ENCODE measurements at regions not wholly inside any gene's neighbourhood (a gene's known extent, or its start where the extent isn't known, plus 50 kb on each side); places are given as distances from the start of the nearest gene placed in this dataset.

DNA sequence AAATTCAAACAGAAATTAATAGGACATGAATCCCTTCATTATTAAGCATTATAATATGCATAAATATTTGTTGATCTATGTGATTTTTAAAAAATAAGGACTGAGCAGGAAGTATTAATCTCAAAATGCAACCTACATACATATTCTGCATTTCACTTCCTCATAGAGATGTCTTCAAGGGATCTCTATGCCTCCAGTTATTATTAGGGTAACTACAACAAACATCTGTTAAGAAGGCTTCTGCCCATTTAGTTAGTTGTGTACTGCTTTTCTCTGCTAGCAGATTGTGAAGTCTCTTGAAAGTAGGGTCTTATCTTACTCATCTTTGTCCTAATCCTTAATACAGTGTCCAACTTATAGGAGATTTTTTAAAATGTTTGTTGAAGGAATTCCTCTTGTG is 414.1 kb downstream of the ACTL7B start:
- TF ChIP-seq, protein P1, sequence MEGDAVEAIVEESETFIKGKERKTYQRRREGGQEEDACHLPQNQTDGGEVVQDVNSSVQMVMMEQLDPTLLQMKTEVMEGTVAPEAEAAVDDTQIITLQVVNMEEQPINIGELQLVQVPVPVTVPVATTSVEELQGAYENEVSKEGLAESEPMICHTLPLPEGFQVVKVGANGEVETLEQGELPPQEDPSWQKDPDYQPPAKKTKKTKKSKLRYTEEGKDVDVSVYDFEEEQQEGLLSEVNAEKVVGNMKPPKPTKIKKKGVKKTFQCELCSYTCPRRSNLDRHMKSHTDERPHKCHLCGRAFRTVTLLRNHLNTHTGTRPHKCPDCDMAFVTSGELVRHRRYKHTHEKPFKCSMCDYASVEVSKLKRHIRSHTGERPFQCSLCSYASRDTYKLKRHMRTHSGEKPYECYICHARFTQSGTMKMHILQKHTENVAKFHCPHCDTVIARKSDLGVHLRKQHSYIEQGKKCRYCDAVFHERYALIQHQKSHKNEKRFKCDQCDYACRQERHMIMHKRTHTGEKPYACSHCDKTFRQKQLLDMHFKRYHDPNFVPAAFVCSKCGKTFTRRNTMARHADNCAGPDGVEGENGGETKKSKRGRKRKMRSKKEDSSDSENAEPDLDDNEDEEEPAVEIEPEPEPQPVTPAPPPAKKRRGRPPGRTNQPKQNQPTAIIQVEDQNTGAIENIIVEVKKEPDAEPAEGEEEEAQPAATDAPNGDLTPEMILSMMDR (IDR thresholded peaks at IDR 0.05 in 2 of 3, conservative IDR thresholded peaks at IDR 0.05 in 1 of 3; ENCODE audit: borderline replicate concordance in 1 of 3, insufficient read depth in 1 of 3, low read depth in 2 of 3, low read length in 2 of 3): no peak
- TF ChIP-seq, protein P2, sequence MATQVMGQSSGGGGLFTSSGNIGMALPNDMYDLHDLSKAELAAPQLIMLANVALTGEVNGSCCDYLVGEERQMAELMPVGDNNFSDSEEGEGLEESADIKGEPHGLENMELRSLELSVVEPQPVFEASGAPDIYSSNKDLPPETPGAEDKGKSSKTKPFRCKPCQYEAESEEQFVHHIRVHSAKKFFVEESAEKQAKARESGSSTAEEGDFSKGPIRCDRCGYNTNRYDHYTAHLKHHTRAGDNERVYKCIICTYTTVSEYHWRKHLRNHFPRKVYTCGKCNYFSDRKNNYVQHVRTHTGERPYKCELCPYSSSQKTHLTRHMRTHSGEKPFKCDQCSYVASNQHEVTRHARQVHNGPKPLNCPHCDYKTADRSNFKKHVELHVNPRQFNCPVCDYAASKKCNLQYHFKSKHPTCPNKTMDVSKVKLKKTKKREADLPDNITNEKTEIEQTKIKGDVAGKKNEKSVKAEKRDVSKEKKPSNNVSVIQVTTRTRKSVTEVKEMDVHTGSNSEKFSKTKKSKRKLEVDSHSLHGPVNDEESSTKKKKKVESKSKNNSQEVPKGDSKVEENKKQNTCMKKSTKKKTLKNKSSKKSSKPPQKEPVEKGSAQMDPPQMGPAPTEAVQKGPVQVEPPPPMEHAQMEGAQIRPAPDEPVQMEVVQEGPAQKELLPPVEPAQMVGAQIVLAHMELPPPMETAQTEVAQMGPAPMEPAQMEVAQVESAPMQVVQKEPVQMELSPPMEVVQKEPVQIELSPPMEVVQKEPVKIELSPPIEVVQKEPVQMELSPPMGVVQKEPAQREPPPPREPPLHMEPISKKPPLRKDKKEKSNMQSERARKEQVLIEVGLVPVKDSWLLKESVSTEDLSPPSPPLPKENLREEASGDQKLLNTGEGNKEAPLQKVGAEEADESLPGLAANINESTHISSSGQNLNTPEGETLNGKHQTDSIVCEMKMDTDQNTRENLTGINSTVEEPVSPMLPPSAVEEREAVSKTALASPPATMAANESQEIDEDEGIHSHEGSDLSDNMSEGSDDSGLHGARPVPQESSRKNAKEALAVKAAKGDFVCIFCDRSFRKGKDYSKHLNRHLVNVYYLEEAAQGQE (IDR thresholded peaks at IDR 0.05; ENCODE audit: low read depth): no peak
- TF ChIP-seq POLR2A (IDR thresholded peaks at IDR 0.05; ENCODE audit: borderline replicate concordance, extremely low read depth, insufficient read depth, insufficient read length) (no peak), EZH2phosphoT487 (IDR thresholded peaks at IDR 0.05; ENCODE audit: borderline replicate concordance) (no peak), EZH2 (IDR thresholded peaks at IDR 0.05) (no peak), JUND (IDR thresholded peaks at IDR 0.05) (no peak), CBX3 (IDR thresholded peaks at IDR 0.05; ENCODE audit: low read depth) (no peak), ELF1 (IDR thresholded peaks at IDR 0.05; ENCODE audit: borderline replicate concordance, low read depth) (no peak), SP1 (IDR thresholded peaks at IDR 0.05; ENCODE audit: low read depth) (no peak)
- TF ChIP-seq, protein P3, sequence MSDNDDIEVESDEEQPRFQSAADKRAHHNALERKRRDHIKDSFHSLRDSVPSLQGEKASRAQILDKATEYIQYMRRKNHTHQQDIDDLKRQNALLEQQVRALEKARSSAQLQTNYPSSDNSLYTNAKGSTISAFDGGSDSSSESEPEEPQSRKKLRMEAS (IDR thresholded peaks at IDR 0.05): no peak

All from HCT116 (cell line).